OCI-M2 (cell line): ENCODE measurements at regions not wholly inside any gene's neighbourhood (a gene's known extent, or its start where the extent isn't known, plus 50 kb on each side); places are given as distances from the start of the nearest gene placed in this dataset.

Experiments used
- DNase-seq: peaks from one replicate; lab custom pipeline; 2025; ENCODE audit not compliant: unreplicated experiment; lab: John Stamatoyannopoulos, UW

DNA sequence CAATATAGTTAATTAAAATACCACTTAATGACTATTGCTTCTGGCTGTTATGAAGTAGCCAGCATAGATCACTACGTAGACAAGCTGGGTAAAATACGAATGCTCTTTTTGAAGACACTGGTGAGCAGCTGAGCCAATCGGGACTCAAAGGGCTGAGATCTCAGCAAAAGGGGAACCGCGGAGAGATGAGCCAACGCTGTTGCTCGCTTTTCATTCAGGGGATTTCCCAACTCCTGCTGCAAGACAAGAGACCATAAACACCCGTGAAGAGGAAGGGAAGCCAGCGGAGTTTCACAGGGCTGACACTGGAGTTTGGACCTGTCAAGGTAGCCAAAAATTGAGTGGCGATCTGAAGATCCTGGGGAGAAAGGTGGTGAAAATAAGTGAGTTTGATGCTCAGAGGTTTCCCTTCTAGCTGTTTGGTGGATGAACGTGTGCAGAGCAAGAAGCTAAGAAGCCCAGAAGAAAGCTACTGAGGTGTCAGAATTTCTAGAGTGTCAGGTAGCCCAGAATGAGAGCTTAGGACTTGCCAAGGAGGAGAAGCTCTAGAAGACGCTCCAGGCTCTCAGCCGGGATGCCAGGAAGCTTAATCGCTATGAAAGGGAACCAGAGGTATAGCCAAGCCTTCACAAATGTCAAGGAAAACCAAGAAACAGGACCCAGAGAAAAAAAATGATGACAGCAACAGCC lies 79.6 kb upstream of the RNU6ATAC start:
- DNase-seq: no peak

DNA sequence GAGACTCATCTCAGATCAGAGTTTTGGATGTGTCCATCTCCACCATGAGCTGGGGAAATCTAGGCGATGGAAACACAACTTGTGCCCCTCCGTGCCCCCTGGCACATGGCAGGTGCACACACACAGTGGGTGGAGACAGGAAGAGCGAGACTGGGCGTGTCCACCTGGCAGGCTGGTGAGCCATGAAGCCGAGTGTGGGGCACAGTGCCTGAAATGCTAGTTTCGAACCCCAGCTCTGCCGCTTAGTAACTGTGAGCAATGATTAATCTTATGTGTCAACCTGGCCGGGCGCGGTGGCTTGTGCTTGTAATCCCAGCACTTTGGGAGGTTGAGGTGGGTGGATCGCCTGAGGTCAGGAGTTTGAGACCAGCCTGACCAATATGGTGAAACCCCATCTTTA lies 80.8 kb upstream of the RNU6ATAC start:
- no peak for DNase-seq

DNA sequence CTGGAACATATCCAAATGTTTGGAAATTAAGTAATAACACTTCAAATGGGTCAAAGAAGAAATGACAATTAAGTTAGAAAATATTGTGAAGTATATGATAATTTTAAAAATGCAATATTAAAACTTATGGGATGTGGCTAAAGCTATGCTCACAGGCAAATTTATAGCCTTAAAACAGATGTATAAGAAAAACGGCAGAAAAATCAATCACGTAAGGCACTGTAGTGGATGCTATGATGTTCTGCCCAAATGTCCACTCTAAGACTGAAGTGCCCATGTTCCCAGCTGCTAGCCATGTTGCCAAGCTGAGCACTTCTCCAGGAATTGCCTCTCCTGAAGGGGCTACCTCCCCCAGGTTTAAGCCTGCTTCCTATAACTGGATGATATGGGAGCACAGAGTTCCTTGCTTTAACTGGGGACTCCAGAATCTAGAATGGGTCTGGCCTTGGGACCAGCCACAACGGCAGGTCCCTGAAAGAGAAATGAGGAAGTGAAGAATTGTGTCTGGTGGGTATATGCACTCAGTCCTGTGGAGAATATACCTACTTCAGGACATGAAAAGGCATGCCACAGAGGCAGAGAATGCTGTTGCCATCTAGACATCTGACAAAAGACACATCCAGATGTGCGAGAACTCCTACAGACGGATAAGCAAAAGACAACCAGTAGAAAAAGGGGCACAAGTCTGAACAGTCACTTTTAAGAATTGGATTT lies 78.2 kb upstream of the RXRA start:
- no peak for DNase-seq

DNA sequence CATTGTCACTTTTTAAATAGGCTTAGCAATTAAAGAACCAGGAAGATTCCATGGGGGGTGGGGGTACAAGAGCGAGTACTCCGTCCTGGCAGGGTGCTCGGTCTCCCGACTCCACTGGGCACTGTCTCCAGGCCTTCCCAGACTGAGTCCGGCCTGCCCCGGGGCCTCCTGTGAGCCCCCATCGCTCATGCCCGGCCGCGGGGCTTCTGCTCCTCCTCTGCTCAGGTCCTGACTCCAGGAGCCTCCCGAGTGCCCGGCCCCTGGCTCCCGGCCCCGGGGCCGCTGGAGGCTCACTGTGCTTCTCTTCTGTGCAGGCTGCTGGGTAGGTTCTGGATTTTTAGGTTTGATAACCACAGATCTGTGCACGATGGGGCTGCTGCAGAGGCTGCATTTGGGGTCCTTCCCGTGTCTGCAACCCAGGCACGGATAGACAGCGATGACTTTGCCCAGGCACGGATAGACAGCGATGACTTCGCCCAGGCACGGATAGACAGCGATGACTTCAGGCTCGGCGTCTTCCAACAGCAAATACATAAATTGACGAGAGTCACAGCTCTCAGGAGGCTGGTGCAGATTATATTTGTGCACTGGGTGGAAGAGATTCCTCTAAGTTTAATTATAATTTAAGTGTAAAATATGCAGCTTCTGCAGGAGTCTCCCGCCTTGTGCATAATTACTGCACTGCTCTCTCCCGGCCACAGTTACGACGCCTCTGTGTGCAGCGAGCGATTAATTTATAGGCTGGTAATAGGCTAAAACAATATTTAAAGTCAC lies 74.8 kb upstream of the RXRA start:
- DNase-seq: no peak

DNA sequence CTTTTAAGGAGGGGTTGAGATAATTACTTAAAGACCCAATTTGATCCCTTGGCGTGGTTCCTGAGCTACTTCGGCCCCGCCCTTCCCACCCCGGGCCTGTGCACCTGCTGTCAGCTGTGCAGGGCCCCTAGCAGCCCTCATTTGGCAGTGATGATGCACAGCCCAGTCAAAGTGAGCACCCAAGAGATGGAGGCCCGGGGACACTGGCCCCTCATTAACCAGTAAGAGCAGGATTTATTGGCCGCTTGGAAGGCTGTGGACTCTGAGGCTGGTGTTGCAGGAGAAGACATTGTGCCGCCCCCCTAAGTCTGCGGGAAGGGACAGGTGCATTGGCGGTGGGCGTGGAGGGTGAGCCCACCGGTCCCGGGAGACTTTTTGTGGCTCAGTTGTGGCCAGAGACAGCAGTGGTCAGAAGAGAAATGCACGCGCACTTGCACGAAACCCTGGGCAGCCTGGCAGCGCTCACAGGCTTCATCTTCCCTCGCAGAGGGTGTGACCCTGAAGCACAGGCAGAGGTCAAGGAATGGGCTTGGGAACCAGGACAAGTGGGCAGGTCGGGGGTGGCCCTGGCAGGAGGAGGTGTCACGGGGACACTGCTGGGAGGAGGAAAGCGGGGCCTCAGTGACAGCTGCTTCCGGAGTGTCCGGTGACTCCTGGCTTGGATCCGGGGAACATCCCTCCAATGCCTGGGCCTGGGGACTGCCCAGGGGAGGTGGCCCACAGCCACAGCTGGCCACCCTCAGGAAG lies 74.0 kb upstream of the RXRA start:
- DNase-seq: no peak

DNA sequence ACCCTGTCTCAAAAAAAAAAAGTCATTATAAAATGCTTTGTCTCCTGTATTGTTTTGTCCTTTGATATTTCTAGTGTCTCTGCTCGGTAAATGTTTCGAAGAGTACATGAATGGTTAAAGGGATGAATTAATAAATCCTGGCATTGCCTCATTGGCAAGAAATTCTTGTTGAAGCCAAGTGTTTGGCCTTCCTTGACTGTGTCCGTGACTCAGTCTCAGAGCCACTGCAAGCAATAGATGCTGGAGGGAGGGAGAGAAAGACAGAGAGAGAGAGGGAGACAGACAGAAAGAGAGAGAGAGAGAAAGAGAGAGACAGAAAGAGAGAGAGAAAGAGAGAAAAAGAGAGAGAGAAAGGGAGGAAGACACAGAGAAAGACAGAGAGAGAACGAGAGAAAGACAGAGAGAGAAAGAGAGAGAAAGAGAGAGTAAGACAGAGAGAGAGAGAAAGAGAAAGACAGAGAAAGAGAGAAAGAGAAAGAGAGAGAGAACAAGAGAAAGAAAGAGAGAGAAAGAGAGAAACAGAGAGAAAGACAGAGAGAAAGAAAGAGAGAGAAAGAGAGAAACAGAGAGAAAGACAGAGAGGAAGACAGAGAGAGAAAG lies 72.5 kb upstream of the RXRA start:
- no peak for DNase-seq

DNA sequence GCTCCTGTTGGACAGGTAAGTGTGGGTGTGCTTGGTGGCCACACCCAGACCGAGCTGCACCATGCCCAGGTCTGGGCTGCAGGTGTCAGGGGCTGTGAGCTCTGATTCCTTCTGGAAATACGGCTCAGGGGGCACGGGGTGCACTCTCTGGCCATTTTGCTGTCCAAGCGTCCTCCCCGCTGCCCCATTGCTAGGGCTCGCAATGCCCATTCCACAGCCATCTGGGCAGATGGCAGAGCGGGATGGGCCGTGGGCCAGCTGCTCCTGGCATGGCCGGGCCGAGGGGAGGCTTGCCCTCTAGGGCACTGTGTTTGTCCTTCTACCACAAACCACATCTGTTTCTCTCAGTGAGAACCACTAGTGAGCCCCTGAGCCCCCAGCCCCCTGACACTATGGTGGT lies 67.9 kb upstream of the RXRA start:
- DNase-seq: no peak

DNA sequence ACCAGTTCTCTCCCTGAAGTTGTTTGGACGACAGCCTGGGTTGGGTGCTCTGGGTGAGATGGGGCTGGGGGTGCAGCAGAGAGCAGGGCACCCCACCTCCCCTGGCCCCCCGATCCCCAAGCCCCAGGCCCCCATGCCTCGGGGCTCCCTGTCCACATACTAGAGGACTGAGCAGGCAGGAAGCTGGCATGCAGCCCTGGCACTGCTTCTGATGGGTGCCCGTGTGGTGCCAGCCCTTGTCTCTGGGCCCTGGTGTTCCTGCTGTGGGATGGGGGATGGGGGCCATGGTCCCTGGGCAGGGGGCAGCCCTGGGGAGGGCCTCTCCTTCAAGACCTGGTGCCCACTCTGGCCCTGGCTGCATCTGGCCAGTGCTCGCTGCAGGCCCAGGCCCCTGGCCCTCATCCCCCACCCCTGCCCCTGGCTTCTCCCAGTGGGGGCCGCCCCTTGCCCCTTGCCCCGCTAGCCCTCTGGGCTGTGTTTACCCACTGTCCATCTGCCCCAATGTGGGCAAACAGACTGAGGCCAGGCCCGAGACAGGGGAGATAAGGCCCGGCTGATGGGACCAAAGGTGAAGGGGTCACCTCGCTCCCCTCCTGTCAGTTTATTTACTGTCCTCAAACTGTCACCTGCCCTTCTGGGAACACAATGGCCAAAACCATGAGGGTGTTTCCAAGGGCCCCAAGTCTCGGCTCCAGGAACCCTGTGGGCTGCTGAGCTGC lies 67.3 kb upstream of the RXRA start:
- no peak for DNase-seq

DNA sequence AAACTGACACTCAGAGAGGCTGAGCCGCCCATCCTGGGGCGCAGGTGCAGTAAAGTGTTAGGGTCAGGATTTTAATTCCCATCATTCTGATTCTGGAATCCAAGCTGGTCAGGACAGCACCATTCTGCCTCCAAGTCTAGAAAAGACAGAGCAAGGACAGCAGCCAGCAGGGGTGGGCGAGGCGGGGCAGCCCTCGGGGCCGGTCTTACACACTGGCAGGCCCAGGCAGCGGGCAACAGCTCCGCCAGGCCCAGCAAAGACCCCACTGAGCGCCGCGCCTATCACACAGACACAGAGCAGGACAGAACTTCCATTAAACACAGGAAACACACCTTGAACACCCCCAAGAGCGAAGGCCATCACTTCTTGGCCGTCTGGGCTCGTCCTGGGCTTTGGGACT lies 66.5 kb upstream of the RXRA start:
- DNase-seq: no peak

DNA sequence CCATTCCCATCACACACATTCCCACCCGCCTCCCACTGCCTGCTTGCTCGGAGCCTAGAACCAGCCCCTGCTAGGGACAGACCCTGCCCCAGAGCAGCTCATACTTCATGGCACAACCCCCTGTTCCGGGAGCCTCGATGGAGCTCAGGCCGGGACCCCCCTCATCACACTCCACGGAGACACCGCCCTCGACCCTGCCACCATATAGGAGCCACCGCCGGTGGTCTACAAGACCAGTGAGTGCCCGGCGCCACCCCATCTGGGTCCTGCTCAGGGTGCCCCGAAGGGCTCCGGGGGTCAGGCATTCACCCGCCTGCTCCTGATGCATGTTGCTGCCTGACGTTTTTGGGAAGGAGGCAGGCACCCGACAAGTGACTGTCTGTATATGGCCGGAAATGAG lies 65.5 kb upstream of the RXRA start:
- no peak for DNase-seq

DNA sequence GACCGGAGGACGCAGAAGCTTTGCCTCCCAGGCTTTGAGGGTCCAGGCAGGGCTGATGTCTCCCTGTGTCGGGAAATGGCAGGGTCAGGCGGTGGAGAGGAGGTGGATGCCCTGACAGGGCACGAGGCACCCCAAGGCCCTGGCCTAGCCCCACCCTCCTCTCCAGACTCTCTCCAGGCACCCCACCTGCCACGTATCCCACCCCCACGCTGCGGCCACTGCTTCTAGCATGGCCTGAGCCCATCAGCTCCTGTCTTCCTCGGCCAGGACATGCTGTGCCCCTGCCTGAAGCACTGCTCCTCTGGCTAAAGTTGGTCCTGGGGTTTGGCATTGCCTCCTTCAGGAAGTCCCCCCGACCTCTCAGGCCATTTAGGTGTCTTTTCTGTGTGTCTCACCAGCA lies 64.2 kb upstream of the RXRA start:
- no peak for DNase-seq

DNA sequence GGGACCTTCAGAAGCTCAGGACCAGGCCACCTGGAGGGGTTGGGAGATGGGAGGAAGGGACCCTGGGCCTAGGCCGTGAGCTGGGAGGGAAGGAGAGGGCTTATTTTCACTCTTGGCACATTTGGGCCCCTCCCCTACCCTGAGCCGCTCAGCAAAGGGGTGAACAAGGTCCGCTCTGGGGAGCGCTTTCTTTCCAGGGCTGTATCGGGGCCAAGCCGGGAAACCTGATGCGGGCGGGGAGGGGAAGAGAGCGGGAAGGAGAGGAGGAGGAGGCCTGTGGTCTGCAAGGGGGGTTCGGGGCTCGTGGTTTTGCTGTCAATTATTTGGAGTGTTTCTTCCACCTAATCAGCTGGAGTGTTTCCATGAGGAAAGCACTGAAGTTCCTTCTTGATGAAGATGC lies 62.7 kb upstream of the RXRA start:
- no peak for DNase-seq

DNA sequence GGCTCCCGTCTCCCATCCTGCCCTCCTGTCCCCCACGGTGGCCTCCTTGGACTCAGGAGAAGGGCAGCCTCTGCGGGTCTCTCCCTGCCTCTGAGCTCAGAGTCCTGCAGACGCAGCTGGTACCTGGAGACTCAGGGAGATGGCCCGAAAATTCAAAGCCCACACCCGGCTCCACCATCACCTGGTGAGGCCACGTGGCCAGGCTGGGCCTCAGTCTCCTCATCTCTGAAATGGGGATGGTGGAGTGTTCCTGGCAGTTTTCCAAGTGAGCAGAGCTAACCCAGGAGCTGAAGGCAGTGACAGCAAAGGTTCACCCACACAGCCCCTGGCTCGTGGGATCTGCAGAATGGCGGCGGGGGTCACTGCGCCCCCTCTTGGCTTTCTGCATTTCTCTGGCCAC lies 62.1 kb upstream of the RXRA start:
- no peak for DNase-seq

DNA sequence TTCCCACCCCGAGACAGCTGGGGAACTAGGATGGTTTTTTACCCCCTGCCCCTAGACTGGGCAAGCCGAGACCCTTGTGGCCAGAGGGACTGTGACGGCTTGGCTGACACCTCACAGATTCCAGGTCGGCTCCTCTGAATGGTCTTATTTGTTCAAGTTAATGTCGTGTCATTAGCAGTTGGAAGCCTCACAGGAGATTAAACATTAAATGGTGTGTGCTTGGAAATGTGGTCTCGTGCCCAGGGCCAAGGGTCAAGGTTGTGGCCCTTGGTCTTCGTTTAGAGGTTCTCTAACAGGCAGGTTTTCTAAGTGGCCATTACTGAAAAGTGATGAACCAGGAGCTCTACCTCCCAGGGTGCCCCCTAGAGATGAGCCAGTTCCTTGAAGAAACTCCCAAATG lies 61.2 kb upstream of the RXRA start:
- DNase-seq: no peak

DNA sequence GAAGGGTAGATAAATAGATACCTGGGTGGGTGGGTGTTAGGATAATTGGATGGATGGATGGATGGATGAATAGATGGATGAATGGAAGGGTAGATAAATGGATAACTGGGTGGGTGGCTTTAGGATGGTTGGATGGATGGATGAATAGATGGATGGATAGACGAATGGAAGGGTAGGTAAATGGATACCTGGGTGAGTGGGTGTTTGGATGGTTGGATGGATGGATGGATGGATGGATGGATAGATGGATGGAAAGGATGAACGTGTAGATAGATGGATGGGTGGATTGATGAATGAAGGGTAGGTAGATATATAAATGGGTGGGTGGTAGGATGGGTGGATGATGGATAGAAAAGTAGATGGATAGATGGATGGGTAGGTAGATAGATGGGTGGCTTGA lies 59.8 kb upstream of the RXRA start:
- no peak for DNase-seq

DNA sequence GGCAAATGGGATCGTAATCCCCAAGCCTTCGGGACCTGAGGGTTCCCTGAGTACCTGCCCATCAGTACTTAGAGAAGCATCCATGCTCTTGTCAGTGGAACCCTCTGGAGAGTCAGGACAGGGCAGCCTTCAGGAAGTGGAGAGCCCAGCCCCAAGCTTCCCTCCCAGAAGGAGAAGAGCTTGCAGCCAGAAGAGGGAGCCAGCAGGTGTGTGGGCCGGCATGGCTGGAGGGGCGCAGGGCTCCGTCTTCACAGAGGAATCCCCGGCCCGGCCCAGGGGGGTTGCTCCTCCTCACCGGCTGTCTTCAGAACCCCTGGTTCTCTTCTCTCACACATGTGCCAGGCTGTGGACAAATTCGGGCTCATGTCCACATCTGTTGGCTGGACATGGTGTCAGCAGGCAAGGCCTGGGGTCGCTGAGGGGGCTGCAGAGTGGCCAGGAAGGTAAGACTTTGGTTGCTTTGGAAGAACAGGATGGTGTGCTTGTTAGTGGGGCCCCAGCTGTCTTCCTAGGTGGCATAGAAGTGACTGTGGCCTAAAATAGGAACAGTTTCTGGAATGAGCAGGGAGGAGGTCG lies 58.9 kb upstream of the RXRA start:
- no peak for DNase-seq

DNA sequence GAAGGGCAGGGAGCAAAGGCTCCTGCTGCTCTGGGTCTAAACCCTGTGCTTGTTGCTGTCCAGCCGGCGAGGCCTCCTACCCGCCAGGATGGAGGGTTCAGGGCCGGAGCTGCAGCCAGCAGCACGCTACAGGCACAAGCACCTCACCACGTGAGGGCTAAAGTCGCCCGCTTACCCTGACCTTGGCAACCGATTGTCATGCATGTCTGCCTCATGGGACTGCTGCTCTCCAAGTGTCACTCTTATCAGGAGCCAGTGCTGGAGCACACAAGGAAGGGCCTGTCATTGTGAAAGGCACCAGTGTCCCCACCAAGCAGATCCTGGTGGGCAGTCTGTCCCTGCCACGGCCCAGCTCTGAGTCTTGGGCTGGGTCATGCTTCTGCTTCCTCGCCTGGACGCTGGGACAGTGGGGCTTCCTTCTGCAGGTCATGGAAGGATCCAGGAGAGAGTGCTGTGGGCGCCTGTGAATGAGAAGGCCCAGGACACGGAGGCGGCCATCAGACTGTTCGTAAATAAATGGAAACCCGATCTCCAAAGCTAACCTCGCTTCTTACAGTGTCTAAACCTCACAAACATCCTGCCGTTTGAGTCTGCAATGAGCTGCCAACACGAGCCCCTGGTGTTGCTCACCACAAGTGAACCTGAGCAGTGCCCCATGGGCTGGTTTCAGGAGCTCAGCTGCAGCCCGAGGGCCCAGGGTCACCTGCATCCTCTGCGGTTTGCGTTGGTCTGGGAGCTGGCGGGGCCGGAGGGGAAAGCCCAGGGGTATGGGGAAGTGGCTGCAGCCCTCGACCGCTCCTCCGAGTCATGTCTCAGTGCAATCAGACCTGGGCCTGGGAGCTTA lies 58.2 kb upstream of the RXRA start:
- no peak for DNase-seq

DNA sequence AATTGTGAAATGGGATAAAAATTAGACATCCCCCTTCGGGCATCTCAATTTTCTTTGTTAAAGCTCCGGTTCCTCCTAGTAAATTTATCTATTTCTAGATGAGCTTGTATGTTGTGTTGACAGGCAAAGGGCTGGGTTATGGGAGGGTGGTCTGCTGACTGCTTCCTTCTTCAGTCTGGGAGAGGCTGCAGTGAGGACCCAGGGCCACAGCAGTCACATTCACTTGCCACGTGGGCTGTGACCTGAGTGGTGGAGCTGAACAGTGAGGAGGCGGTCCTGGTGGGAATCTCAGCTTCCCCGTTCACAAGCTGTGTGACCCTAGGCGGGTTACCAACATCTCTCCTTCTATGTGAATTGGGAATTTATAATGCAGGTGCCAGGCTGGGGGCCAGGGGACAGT lies 57.5 kb upstream of the RXRA start:
- DNase-seq: no peak
